ENCODE measurements at regions not wholly inside any gene's neighbourhood (a gene's known extent, or its start where the extent isn't known, plus 50 kb on each side); places are given as distances from the start of the nearest gene placed in this dataset.

- no peak for DNase-seq (ENCODE audit: low spot score)
- H3K9me3 Mint-ChIP-seq (ENCODE audit: unreplicated experiment) = no peaks in the 10 kb centered on the region
- H3K36me3 Mint-ChIP-seq (ENCODE audit: low read depth, unreplicated experiment) = no peaks in the 10 kb centered on the region
- H3K27me3 Mint-ChIP-seq (ENCODE audit: unreplicated experiment) = no peaks in the 10 kb centered on the region
- no peak for TF ChIP-seq CTCF (IDR thresholded peaks at IDR 0.05; ENCODE audit: unreplicated experiment)
- H3K4me1 Mint-ChIP-seq (ENCODE audit: unreplicated experiment) = peaks cover 17% of the 10 kb centered on the region
- no peak overlapping the region for H3K27ac Mint-ChIP-seq (ENCODE audit: unreplicated experiment)
- no peak overlapping the region for H3K4me3 Mint-ChIP-seq (ENCODE audit: unreplicated experiment)
Measured at GRCh38 chr1:168960114-168960513, 146.4 kb upstream of the ATP1B1 start.

GRCh38 chr1:168960595-168960994 is 145.9 kb upstream of the ATP1B1 start:
- Mint-ChIP-seq H3K36me3 (ENCODE audit: low read depth, unreplicated experiment) (no peaks in the 10 kb centered on the region), H3K4me3 (ENCODE audit: unreplicated experiment) (no peak overlapping the region), H3K27ac (ENCODE audit: unreplicated experiment) (no peak overlapping the region), H3K27me3 (ENCODE audit: unreplicated experiment) (no peaks in the 10 kb centered on the region), H3K9me3 (ENCODE audit: unreplicated experiment) (no peaks in the 10 kb centered on the region), H3K4me1 (ENCODE audit: unreplicated experiment) (peaks cover 17% of the 10 kb centered on the region)
- no peak for TF ChIP-seq CTCF (IDR thresholded peaks at IDR 0.05; ENCODE audit: unreplicated experiment)
- no peak for DNase-seq (ENCODE audit: low spot score)

DNA sequence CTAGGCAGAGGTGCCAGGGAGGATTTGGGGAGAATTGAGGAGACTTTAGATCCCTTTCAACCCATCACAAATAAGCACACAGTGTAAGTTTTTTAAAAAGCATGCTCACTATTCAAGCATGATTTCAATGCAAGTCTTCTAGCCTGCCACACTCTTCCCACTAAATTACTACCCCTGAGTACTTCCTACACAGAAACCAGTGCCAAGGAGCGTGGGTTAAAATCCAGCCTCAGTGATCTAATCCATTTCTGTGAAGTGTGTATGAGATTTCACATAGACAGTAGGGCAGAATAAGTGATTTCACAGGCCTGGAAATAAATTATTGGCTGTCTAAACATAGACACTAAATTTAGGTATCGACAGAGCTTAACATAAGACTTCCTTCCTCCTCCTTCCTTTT is 142.9 kb upstream of the ATP1B1 start:
- H3K27me3 Mint-ChIP-seq (ENCODE audit: unreplicated experiment) = no peaks in the 10 kb centered on the region
- no peaks in the 10 kb centered on the region for H3K36me3 Mint-ChIP-seq (ENCODE audit: low read depth, unreplicated experiment)
- no peak overlapping the region for H3K27ac Mint-ChIP-seq (ENCODE audit: unreplicated experiment)

DNA sequence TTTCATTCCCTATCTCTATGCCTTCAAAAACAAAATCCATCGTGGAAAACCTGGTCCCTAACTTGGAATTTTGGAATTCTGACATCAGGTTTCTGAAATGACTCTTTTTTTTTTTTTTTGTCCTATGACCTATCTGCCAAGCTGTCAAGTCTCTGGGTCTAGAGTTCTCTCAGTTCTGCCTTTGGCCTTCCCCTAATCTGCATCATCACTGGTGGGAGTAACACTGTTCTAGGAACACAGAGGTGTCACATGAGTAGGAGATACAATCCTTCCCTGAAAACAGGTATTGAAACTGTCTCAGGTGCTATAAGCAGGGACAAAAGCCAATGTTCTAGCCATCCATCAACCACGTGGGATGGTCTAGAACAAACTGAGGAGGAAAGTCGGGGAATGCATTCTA is 142.0 kb upstream of the ATP1B1 start:
- Mint-ChIP-seq H3K27me3 (ENCODE audit: unreplicated experiment) (no peaks in the 10 kb centered on the region), H3K4me1 (ENCODE audit: unreplicated experiment) (peaks cover 17% of the 10 kb centered on the region), H3K4me3 (ENCODE audit: unreplicated experiment) (no peak overlapping the region), H3K27ac (ENCODE audit: unreplicated experiment) (no peak overlapping the region), H3K36me3 (ENCODE audit: low read depth, unreplicated experiment) (no peaks in the 10 kb centered on the region), H3K9me3 (ENCODE audit: unreplicated experiment) (no peaks in the 10 kb centered on the region)
- no peak for TF ChIP-seq CTCF (IDR thresholded peaks at IDR 0.05; ENCODE audit: unreplicated experiment)
- no peak for DNase-seq (ENCODE audit: low spot score)

More for the DNA sequence above, 142.9 kb upstream of the ATP1B1 start:
- H3K9me3 Mint-ChIP-seq (ENCODE audit: unreplicated experiment) = no peaks in the 10 kb centered on the region
- no peak for DNase-seq (ENCODE audit: low spot score)
- H3K4me1 Mint-ChIP-seq (ENCODE audit: unreplicated experiment) = peaks cover 17% of the 10 kb centered on the region
- TF ChIP-seq CTCF (IDR thresholded peaks at IDR 0.05; ENCODE audit: unreplicated experiment) = no peak
- no peak overlapping the region for H3K4me3 Mint-ChIP-seq (ENCODE audit: unreplicated experiment)

DNA sequence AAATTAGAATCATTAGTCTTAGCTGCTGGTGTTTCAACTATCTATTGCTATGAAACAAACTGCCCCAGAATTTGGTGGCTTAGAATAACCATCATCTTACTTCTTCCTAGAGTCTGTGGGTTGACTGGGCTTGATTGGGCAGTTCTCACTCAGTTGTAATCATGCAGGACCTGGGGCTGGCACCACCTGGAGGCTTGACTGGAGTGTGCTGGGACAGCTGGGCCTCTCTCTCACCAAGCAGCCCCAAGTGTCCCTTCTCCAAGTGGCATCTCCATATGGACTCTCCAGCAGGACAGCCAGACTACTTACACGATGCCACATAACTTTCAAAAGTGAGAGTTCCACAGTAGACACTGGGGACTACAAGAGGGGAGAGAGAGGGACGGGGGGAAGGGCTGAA is 140.3 kb upstream of the ATP1B1 start:
- no peaks in the 10 kb centered on the region for H3K36me3 Mint-ChIP-seq (ENCODE audit: low read depth, unreplicated experiment)
- H3K9me3 Mint-ChIP-seq (ENCODE audit: unreplicated experiment) = no peaks in the 10 kb centered on the region
- peaks cover 7% of the 10 kb centered on the region for H3K4me1 Mint-ChIP-seq (ENCODE audit: unreplicated experiment)
- no peak overlapping the region for H3K4me3 Mint-ChIP-seq (ENCODE audit: unreplicated experiment)
- TF ChIP-seq CTCF (IDR thresholded peaks at IDR 0.05; ENCODE audit: unreplicated experiment) = no peak
- H3K27ac Mint-ChIP-seq (ENCODE audit: unreplicated experiment) = no peak overlapping the region
- DNase-seq (ENCODE audit: low spot score) = no peak
- no peaks in the 10 kb centered on the region for H3K27me3 Mint-ChIP-seq (ENCODE audit: unreplicated experiment)

All from endothelial cell (in vitro differentiated cells).